ENCODE measurements at regions not wholly inside any gene's neighbourhood (a gene's known extent, or its start where the extent isn't known, plus 50 kb on each side); places are given as distances from the start of the nearest gene placed in this dataset.
"Not testable (repeated sequence)": the region's sequence is repeated elsewhere in the genome, so short reads cannot be mapped to it uniquely, and the experiment has no call there.

DNA sequence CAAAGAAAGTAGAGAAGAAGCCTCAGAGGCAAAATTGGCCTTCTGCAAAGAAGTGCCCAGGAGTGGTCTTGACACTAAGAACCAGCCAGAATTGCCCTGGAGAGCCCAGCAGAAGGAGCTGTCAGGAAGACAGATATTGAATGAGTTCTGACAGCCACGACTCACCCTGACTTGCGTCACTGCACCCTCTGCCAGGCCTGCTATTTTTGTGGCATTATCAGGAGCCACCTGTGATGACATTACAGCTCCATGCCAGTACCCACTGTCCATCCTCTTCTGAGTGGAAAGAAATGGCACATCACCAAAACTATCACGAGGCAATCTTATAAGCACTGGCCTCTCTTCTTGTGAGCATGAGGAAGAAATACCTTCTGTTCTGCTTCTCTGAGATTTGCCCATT lies 67.7 kb downstream of the SMIM20 start:
- no peak for DNase-seq (ENCODE audit: low spot score)

DNA sequence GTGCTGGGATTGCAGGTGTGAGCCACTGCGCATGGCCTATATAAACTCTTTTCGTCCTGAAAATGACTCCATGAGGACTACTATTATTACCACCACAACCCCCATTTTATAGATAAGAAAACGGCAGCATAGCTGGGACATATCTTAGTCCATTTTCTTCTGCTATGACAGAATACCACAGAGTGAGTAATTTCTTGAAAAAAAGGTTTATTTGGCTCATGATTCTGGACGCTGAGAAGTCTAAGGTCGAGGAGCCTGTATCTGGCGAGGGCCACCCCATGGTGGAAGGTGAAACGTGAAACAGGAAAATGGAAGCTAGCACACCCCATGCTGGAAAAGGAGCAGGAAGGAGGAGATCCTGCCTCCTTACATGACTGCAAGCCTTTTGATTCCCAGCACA lies 68.9 kb downstream of the SMIM20 start:
- no peak for DNase-seq (ENCODE audit: low spot score)

DNA sequence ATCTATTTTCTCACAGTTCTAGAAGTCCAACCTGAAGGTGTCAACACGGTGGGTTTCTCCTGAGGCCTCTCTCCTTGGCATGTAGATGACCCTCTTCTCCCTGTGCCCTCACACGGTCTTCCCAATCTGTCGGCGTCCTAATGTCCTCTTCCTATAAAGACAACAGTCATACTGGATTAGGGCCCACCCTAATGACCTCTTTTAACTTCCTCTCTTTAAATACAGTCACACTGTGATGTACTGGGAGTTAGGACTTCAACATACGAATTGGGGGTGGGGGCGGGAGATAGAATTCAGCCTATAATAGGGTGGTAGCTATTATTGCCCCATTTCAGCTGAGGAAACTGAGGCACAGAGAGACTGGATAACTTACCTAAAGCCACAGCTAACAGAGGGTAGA lies 70.2 kb downstream of the SMIM20 start:
- no peak for DNase-seq (ENCODE audit: low spot score)

DNA sequence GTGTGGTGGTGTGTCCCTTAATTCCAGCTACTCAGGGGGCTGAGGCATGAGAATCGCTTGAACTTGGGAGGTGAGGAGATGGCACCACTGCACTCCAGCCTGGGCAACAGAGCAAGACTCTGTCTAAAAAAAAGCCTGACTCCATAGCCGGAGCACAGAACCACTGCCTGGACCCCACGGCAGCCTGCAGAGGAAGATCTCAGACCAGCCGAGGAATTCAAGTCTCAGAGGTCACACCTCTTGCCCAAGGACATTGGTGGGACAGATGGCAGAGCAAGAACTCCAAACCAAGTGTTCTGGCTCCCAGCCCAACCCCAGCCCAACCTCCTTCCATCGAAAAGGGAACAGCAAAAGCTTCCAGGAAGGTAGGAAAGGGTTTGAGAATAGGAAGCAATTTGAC lies 70.8 kb downstream of the SMIM20 start:
- no peak for DNase-seq (ENCODE audit: low spot score)

DNA sequence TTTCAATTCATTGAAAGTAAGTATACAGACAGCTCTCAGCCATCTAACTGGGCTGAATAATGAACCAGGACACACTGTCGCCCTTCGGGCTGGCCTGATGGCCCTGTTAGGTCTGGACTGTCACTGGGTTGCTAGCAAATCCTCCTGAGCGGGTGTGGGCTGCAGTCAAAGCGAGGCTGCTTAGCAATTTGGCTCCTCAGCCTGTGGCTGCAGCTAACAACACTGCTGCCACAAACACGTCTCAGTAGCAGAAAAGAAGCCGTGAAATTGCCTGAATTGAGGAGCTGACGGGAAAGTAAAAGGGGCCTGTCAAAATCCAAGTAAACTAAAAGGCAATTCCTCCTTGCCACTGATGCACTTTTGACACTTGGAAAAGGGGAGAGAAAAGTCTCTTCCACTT lies 72.8 kb downstream of the SMIM20 start:
- no peak for DNase-seq (ENCODE audit: low spot score)

DNA sequence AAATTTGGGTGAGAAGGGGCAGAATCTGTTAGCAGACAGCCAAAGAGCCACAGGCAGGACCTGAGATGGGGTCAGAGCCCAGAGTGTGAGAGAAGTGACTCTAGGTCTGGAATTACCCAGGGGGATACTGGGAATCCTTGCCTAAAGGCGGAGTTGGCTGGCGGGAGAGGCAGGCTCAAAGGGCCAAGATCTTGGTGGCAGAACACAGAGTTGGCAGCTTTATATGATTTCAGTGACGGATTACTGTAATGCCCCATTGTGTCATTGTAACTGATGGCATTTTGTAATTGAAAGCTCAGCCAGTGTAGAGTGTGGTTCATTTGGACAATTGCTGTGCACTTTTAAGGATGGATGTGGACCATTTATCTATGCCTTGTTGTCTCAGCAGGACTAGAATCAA lies 77.3 kb downstream of the SMIM20 start:
- no peak for DNase-seq (ENCODE audit: low spot score)

DNA sequence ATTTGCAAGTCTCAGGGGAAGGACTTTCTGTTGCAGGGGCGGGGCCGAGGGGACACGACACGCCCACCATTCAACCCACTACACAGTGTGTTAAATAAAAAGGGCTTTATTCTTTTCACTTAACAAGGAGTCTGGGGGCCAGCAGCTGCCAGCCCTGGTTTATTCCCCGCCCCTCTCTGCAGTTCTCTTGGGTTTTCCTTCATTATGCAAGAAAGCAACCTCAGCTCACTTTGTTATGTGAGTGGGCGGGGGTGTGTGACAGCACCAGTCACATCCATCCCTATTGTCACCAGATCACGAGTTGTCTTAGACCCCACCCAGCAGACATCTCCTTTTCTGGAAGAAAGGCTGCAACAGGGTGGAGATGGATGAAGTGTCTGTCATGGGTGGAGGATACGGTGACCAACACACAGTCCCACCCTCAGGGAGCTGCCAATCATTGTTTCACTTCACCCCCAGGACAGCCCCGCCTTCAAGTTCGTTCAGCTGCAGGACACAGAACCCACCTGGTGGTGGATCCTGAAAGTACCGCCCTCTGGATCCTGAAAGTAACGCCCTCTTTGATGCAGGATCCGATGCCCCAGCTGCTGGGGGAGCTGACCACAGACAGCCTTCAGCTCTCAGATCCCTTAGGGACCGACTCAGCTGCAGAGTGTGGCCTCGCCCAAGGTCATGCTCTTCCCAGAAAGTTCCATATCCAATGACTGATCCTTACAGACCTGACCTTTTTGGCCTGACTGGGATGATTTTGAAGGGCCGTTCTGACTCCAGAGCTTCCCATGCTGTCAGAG lies 79.6 kb downstream of the SMIM20 start:
- DNase-seq (ENCODE audit: low spot score): no peak

DNA sequence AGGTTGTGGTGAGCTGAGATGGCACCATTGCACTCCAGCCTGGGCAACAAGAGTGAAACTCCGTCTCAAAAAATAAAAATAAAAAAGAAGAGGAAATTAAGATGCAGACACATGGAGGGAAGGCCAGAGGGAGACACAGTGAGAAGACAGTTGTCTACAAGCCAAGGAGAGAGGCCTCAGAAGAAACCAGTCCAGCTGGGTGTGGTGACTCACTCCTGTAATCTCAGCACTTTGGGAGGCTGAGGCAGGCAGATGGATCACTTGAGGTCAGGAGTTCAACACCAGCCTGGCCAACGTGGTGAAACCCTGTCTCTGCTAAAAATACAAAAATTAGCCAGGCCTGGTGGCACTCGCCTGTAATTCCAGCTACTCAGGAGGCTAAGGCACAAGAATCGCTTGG lies 80.6 kb downstream of the SMIM20 start:
- not testable (repeated sequence) for DNase-seq (ENCODE audit: low spot score)

DNA sequence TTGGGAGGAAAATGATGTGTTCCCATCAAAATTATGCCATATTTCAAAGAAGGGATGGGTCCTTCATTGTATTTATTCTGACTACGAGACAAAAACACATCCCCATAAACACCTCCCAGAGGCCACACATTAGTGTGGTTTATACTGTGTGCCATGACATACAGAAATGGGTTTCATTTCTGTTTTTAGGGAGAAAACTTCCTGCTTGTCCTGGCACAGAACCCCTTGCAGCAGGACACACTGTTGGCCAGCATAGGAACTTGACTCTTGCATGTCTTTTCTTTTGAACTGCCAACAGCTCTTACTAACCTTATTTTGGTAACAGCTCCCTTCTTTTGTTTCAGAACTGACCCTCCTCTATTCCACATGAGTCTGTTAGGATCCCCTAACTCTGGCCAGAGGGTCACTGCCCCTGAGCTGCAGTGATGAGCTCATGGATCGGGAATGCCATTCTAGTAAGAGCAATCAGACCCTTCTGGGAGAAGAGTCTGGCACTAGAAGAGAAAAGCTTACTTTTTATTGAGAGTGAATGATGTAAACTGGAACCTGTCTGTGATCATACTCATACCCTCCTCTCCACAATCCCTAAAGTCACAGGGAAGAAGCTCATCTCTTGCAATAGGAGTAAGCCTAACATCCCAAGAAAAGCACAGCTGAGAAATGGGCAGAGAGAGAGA lies 86.4 kb downstream of the SMIM20 start:
- DNase-seq (ENCODE audit: low spot score): no peak

DNA sequence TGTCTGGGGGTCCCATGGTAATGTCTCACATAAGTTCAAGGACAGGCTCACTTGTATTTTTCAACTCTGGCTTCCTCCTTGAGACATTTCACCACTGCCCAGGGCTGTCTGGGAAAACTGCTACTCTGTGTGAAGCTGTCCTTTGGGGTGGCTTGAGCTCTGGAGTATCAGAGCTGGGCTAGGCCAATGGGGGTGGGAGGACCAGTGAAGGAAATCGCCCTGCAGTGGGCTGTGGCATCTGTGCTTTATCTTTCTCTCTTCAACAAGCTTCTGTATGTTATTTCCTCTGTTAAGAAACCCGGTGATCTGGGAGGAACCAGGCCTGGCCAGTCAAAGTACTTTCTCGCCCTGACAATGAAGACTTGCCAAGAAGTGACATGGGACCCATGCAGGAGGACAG lies 87.4 kb downstream of the SMIM20 start:
- DNase-seq (ENCODE audit: low spot score): no peak

DNA sequence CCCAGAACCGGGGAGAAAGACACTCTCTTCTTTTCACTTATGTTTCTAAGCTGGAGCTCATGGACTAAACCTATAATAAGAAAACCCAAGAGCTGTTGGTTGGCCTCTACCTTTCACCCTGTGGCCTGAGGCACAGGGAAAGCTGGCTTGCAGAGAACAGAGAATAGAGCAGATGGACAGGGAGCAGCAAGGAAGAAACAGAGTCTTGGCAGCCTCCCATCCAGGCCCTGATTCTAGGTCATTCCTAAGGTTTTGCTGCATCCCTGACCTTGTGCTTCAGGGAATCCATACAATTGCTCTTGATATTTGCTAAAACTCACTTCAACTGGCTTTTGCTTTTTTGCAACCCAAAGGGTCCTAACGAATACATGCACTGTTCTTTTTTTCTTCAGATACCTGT lies 87.8 kb downstream of the SMIM20 start:
- DNase-seq (ENCODE audit: low spot score): no peak

DNA sequence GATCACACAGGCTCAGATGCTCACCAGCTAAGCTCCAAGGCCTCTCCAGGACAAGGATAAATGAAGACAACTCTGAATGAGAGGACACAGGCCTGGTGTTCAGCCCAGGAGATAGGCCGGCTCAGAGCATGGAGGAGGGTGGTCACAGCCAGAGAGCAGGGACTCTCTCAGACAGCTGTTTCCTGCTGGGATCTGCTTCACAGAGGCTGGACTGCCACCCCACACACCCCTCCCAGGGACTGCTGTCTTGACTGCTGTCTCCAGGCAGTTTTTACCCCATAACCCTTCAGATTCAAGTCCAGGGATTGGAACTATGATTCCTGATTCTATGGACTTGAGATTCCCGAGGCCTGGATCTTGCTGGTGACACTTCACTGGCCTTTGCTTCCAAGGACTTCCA lies 89.0 kb downstream of the SMIM20 start:
- DNase-seq (ENCODE audit: low spot score): no peak

DNA sequence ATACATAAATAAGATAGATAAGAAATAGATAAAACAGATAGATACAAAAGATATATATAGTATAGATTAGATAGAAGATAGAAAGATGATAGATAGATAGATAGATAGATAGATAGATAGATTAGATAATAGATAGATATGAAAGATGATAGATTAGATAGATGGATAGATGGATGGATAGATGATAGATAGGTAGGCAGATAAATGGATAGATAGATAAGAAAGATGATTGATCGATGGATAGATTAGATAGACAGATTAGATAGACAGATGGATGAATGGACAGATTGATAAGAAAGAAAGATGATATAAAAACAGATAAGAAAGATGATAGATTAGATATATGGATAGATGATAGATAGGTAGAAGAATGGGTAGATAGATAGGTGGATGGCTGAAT lies 90.3 kb downstream of the SMIM20 start:
- DNase-seq (ENCODE audit: low spot score): no peak

DNA sequence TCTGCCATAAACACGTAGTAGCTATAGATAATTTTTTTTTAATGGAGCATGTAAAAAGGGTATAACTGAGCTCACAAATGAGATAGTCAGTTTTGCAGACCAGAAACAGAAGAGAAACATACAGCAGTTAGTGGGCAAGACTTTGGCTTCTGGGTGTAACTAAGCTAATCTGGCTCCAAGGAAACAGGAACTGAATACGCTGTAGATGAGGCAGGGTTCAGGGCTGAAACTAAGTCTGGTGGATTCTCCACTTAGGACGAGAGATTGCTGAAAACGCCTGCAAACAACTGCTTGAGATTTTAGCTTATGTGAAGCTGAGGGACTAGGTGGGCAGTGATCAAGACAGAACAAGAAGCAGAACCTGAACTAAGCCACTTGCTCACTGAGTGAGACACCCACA lies 91.7 kb downstream of the SMIM20 start:
- no peak for DNase-seq (ENCODE audit: low spot score)

DNA sequence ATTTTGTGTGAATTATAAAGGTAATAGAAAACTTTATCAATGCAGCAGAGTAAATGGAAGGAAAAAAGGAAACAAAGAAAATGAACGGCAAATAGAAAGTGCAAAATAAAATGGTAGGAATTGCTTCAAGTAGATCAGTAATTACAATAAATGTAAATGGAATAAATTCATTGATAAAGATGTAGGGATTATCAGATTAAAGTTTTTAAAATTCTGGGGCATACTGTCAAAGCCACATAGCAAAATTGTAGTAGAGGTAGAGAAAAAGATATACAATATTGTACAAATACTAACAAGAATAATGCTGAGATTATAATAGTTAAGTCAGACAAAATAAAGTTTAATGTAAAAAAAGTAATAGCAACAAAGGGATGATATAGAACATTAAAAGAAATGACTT lies 94.7 kb downstream of the SMIM20 start:
- DNase-seq (ENCODE audit: low spot score): no peak

DNA sequence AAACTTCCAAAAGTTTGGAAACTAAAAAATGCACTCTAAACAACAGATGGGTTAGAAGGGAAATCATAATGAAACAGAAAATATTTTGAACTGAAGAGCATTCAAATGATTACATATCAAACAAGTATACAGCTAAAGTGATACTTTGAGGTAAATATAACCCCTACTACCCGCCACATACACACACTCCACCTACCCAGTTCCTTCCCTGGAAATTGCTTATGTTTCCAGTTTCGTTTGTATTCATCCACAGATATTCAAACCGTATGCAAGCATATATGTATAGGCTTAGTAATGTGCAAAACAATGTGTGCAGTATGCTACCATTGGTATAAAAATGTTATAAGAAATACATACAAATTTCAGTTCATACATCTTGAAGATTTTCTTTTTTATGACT lies 95.5 kb downstream of the SMIM20 start:
- no peak for DNase-seq (ENCODE audit: low spot score)

DNA sequence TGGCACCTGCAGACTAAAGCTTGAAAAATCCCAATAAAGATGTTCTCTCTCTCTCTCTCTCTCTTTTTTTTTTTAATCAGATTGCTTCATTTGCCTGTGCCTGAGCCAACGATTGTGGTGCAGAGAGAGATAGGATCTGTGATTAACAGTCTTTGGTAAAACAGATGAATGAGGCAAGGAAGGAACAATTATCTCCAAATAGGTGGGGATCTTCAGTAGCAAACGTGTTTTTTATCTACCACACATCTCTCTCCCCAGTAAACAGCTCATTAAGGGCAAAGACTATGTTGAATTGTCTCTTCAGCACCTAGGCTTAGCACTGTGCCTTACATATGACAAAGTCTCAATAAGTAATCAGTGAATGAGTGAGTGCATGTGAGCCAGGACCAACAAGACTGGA lies 96.3 kb downstream of the SMIM20 start:
- DNase-seq (ENCODE audit: low spot score): no peak

DNA sequence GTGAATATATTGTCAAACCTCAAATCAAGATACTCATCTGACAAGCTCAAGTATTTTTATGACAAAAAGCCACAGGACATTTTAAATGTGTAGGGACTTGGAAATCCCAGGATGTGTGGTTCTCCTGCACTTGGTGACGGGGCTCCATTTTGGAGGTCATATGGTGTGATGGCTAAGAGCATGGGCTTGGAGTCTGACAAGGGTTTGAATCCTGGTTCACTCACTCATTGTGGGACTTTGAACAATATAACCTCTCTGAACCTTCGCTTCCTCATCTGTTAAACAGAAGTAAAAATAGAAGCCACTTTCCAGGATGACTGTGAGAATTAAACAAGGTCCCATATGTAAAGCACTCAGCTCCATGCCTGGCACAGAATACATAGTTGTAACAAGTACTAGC lies 99.6 kb downstream of the SMIM20 start:
- no peak for DNase-seq (ENCODE audit: low spot score)

DNA sequence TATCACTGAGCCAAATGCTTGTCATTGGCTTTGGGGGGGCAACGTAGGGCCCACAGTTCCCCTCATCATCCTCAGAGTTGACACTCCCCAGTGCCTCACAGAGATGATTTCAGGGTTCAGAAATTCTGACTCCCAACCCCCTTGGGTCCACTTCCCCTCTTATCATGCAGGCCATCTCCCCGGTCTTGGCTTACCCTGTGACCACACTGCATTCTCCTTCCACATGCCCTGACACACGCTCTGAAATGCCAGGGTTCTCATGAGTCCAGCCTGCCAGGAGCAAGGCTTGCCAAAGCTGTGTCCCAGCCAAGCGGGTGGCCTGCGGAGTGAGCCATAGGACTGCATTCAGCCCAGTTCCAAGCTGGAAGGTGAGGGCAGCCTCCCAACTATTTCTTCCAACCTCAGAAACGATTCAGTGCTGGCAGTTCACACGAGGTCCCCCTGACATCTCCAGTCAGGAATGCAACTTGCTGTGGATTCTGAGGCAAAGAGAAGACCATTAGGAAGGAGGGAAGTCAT lies 101.2 kb downstream of the SMIM20 start:
- DNase-seq (ENCODE audit: low spot score): no peak

DNA sequence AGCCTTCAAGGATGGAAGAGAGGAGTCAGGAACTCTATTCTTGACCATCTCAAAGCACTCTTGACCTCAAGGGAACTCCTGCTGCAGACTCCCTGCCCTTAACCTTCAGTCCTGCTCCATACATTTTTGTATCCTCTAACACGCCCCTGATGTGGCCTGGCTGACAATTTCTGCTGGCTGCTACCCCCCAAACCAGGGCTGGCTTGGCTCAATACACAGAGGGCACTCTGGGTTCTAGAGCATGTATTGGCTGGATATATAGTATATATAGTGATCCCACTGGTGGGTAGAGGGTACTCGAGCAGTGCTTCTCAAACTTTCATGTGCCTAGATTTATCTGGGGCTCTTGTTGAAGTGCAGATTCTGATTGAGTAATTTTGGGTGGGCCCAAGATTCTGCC lies 101.9 kb downstream of the SMIM20 start:
- no peak for DNase-seq (ENCODE audit: low spot score)

DNA sequence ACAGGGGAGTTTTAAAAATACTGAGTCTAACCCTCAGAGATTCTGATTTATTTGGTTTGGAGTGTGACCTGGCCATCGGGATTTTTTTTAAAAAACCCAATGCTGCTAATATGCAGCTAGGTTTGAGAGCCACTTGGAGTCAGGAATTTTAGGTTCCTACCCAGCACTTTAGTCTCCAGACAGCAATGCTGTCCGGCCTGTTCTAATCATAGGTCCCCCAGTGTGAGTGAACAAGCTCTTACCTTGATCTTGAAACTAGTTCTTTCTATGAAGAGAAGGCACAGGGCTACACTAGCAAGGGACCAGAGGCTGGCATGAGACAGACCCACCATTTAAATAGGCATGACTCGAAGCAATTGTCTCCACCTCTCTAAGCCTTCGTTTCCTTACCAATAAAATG lies 103.5 kb downstream of the SMIM20 start:
- DNase-seq (ENCODE audit: low spot score): no peak

DNA sequence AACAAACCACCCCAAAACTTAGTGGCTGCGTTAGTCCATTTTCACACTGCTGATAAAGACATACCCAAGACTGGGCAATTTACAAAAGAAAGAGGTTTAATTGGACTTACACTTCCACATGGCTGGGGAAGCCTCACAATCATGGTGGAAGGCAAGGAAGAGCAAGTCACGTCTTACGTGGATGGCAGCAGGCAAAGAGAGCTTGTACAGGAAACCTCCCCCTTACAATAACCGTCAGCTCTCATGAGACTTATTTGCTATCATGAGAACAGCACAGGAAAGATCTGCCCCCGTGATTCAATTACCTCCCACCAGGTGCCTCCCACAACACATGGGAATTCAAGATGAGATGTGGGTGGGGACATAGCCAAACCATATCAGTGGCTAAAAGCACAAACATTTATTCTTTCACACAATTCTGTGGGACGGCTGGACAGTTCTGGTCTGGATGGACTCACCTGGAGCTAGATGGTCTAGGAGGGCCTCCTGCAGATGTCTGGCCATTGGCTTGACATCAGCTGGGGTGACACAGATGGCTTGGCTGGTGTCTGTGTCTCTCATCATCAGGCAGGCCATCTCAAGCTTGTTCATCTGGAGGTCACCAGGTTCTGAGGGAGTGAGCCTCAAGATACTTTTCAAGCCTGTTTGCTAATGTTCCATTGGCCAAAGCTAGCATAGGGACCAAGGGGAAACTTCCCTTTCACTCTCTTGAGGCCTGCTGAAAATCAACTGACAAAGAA lies 104.1 kb downstream of the SMIM20 start:
- not testable (repeated sequence) for DNase-seq (ENCODE audit: low spot score)

DNA sequence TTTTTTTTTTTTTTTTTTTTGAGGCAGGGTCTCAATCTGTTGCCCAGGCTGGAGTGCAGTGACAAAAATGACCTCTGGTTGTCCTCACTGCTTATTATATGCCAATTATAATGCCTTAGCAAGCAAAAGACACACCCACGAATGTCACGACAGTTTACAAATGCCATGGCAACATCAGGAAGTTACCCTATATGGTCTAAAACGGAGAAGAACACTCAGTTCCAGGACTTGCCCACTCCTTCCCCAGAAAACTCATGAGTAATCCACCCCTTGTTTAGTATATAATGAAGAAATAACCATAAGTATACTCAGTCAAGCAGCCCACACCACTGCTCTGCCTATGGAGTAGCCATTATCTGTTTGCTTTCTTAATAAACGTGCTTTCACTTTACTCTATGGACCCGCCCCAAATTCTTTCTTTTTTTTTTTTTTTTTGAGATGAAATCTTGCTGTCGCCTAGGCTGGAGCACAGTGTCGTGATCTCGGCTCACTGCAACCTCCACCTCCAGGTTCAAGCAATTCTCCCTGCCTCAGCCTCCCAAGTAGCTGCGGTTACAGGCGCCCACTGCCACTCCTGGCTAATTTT lies 106.2 kb downstream of the SMIM20 start:
- DNase-seq (ENCODE audit: low spot score): peak; percentile 51

Data from CD4-positive, alpha-beta T cell treated with Interleukin-2 at 100 ng/mL for 4 hours (primary cell).